Thymus (tissue), 11 donors: ENCODE measurements at regions not wholly inside any gene's neighbourhood (a gene's known extent, or its start where the extent isn't known, plus 50 kb on each side); places are given as distances from the start of the nearest gene placed in this dataset.
"Not testable (repeated sequence)": the region's sequence is repeated elsewhere in the genome, so short reads cannot be mapped to it uniquely, and the experiment has no call there.

Source experiments
- DNase-seq, 9 donors: peaks; one replicate each; pipeline ENCODE4 v3.0.0-alpha.2; 2013; ENCODE audit warnings: low spot score in 9 of 9, low read depth in 6 of 9, missing footprints in 1 of 9
- H3K27ac ChIP-seq, 2 donors: one replicate each; pipeline ENCODE4 v1.5.1; 2013; ENCODE audit warnings: control low read depth in 1 of 2, low read depth in 1 of 2, low read length in 1 of 2, mild to moderate bottlenecking in 1 of 2, moderate library complexity in 1 of 2
- H3K27me3 ChIP-seq, 2 donors: one replicate each; pipeline ENCODE4 v1.5.1; 2013; ENCODE audit warnings: low read length in 1 of 2; ENCODE audit not compliant: control insufficient read depth in 2 of 2, insufficient read depth in 1 of 2
- H3K36me3 ChIP-seq, 2 donors: one replicate each; pipeline ENCODE4 v1.5.1; 2013; ENCODE audit warnings: low read length in 1 of 2, mild to moderate bottlenecking in 1 of 2, moderate library complexity in 1 of 2; ENCODE audit not compliant: control insufficient read depth in 2 of 2, insufficient read depth in 2 of 2
- H3K4me1 ChIP-seq, 2 donors: one replicate each; pipeline ENCODE4 v1.5.1; 2013; ENCODE audit warnings: low read length in 2 of 2; ENCODE audit not compliant: control insufficient read depth in 2 of 2, insufficient read depth in 2 of 2
- H3K4me3 ChIP-seq, 2 donors: one replicate each; pipeline ENCODE4 v1.5.1; 2013; ENCODE audit warnings: low read length in 2 of 2, control low read depth in 1 of 2, mild to moderate bottlenecking in 1 of 2
- H3K9me3 ChIP-seq, 2 donors: one replicate each; pipeline ENCODE4 v1.5.1; 2013; ENCODE audit warnings: low read length in 1 of 2, mild to moderate bottlenecking in 1 of 2; ENCODE audit not compliant: control insufficient read depth in 2 of 2, insufficient read depth in 1 of 2
- WGBS: extraction: QIAGEN DNeasy Blood & Tissue Kit; methylation state at CpG from one replicate; pipeline ENCODE4 v1.1.7; 2013; 5-methylcytosine and 5-hydroxymethylcytosine counted together
- donor health status: healthy.

DNA sequence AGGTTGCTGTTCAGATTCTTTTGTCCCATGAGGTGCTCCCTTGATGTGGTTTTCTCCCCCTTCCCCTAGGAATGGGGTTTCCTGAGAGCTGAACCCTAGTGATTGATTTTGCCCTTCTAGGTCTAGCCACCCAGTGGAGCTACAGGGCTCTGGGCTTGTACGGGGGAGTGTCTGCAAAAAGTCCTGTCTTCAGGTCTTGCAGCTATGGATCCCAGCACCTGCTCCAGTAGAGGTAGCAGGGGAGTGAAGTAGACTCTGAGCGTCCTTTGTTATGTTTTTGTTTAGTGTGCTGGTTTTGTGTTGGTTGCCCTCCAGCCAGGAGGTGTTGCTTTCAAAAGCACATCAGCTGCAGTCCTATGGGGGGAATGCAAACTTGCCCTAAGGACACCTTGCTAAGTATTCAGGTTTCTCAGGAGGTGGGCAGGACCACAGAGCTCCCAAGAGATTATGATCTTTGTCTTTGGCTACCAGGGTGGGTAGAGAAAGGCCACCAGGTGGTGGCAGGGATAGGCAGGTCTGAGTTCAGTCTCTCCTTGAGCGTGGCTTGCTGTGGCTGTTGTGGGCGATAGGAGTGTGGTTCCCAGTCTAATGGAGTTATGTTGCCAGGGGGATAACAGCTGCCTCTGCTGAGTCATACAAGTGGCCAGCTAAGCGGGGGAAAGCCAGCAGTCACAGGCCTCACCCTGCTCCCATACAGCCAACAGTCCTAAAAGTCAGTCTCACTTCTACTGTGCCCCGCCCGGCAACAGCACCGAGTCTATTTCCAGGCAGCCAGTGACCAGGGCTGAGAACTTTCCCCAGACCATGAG lies 92.4 kb upstream of the JCAD start:
- Histone ChIP-seq H3K4me3 (no peak overlapping the region), H3K36me3 (no peaks in the 10 kb centered on the region), H3K9me3 (no peaks in the 10 kb centered on the region), H3K27ac (no peak overlapping the region), H3K4me1 (no peaks in the 10 kb centered on the region), H3K27me3 (no peaks in the 10 kb centered on the region)
- 78% methylated on average over 8 of the region's 8 CpGs for WGBS
- DNase-seq = no peak

DNA sequence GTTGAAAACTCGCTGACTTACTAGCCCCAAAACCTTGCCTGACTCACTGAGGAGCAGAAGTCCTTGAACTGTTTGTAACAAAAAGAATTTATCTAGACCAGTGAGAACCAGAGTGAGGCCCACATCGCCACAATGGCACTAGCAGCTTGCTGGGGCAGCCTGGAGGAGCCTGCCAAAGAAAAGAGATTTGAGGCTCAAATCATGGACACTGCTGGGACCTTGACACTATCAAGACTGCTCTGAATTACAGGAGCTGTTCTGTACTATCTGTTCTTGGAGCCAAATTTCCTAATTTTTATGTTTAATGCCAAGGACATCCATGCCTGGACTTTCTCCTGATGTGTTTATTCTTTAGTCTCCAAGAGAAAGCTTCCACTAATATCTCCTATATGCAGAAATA lies 82.0 kb upstream of the JCAD start:
- WGBS = 97% methylated on average over 2 of the region's 2 CpGs
- Histone ChIP-seq H3K27ac (no peak overlapping the region), H3K4me1 (no peaks in the 10 kb centered on the region), H3K36me3 (no peaks in the 10 kb centered on the region), H3K27me3 (no peaks in the 10 kb centered on the region), H3K4me3 (no peak overlapping the region), H3K9me3 (peaks cover 0 to 3% of the 10 kb centered on the region in 2 donors)
- no peak for DNase-seq

DNA sequence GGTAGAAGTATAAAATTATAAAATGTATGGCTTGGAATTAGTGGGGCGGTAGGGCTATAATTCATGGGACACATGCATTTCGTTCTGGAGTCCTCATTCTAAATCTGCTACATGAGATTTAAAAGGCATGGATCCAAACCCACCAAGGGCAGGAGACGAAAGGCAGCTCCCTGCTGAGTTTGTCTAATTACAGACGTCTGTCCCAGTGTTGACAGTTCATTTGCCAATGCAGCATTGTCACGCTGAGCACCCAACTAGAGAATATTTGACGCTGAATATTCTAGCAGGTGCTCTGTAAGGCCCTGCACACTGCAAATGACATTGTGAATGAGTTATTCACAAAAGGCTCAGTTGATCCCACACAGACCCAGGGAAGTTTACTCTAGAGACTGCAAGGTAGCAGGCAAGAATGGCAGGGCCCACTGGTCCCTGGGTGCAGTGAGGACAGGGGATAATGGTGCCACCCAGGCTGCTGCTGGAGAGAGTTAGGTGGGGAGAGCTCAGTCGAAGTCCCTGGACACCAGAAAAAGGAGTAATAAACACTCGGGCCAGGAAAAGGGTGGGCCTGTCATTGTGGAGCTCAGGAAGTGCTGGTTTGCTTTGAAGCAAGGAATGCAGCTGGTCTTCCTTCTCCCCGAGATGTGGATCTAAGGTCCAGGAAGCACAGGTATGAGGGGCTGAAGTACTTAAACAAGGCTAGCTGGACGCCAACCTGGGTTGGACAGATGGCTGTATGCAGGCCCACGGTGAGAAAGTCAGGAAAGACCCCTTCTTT lies 75.0 kb upstream of the JCAD start:
- H3K27me3 ChIP-seq = no peaks in the 10 kb centered on the region
- DNase-seq = no peak
- H3K4me3 ChIP-seq = no peak overlapping the region
- H3K4me1 ChIP-seq = no peaks in the 10 kb centered on the region
- no peaks in the 10 kb centered on the region for H3K36me3 ChIP-seq
- WGBS = 85% methylated on average over 11 of the region's 11 CpGs
- H3K27ac ChIP-seq = no peak overlapping the region
- H3K9me3 ChIP-seq = no peaks in the 10 kb centered on the region

DNA sequence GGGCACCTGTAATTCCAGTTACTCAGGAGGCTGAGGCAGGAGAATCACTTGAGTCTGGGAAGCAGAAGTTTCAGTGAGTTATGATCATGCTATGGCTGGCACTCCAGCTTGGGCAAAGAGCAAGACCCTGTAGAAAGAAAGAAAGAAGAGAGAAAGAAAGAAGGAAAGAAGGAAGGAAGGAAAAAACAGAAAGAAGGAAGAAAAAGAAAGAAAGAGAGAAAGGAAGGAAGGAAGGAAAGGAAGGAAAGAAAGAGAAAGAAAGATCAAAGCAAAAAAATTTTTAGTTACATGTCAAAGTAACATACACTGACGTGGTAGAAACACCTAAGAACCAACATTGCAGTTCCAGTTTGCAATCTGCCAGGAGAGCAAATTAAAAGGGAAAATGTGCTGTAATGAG lies 73.8 kb upstream of the JCAD start:
- Histone ChIP-seq H3K4me1 (no peaks in the 10 kb centered on the region), H3K27ac (no peak overlapping the region), H3K4me3 (no peak overlapping the region), H3K27me3 (no peaks in the 10 kb centered on the region), H3K36me3 (no peaks in the 10 kb centered on the region), H3K9me3 (no peaks in the 10 kb centered on the region)
- DNase-seq = no peak
- 94% methylated on average over 1 of the region's 1 CpG for WGBS

DNA sequence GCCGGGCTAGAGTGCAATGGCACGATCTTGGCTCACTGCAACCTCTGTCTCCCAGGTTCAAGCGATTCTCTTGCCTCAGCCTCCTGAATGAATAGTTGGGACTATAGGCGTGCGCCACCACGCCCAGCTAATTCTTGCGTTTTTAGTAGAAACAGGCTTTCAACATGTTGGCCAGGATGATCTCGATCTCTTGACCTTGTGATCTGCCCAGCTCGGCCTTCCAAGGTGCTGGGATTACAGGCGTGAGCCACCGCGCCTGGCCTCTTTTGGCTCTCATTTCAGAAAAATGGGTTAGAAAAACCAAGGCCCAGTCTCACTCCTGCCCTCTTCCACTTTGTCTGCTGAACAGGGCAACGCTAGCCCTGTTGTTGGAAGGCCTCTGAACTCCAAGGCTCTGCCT lies 72.0 kb upstream of the JCAD start:
- not testable (repeated sequence) for H3K36me3 ChIP-seq, H3K4me1 ChIP-seq, DNase-seq, H3K4me3 ChIP-seq, H3K27me3 ChIP-seq, H3K9me3 ChIP-seq, H3K27ac ChIP-seq
- 97% methylated on average over 13 of the region's 13 CpGs for WGBS

DNA sequence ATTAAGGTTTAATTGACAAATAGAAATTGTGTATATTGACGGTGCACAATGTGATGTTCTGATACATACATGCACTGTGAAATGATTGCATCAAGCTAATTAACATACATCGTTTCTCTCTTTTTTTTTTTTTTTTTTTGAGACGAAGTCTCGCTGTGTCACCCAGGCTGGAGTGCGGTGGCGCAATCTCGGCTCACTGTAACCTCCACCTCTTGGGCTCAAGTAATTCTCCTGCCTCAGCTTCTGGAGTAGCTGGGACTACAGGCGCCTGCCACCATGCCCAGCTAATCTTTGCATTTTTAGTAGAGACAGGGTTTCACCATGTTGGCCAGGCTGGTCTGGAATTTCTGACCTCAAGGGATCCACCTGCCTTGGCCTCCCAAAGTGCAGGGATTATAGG lies 69.9 kb upstream of the JCAD start:
- not testable (repeated sequence) for H3K9me3 ChIP-seq, H3K36me3 ChIP-seq, H3K27ac ChIP-seq, H3K27me3 ChIP-seq, DNase-seq, H3K4me1 ChIP-seq, H3K4me3 ChIP-seq
- 96% methylated on average over 8 of the region's 8 CpGs for WGBS

DNA sequence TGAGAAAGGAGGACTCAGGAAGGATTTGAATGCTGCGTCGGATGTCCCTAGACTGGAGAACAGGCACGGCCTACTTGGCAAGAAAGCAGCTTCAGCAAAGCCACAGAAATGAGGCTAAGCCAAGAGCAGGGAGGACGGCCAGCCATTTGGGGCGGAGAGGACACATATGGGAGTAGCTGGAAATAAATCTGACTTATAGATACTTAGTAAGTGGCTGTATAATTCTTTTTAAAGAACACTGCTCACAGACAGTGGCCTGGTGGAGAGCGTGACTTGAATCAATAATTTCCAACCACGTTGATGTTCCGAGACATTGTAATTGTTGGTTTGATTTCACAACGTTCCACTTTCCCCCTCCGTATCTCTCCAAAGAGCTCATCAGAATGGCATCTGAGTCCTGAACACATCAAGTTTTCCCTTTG lies 67.7 kb upstream of the JCAD start:
- Histone ChIP-seq H3K4me1 (no peaks in the 10 kb centered on the region), H3K4me3 (no peak overlapping the region), H3K27me3 (no peaks in the 10 kb centered on the region), H3K36me3 (no peaks in the 10 kb centered on the region), H3K9me3 (no peaks in the 10 kb centered on the region), H3K27ac (no peak overlapping the region)
- 96% methylated on average over 10 of the region's 10 CpGs for WGBS
- no peak for DNase-seq

DNA sequence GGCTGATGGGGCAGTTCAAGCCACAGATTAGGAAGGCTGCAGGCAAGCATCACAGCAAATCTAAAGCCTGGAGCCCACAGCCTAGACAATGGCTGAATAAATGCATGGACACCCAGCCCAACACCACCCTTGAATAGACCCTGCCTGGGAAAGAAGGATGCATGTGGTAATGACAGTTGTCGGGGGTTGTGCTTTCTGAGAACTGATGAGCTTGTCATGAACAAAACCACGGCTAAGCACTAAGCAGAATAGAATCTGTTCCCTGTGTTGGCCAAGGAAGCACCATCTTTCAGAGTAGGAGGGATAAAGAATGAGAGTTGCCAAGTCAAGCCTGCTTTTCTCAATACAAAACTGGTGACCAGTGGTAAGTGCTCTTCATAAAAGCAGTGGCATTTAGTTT lies 66.1 kb upstream of the JCAD start:
- 47% methylated on average over 2 of the region's 2 CpGs for WGBS
- DNase-seq = no peak
- H3K36me3 ChIP-seq = no peaks in the 10 kb centered on the region
- no peak overlapping the region for H3K4me3 ChIP-seq
- no peaks in the 10 kb centered on the region for H3K9me3 ChIP-seq
- H3K4me1 ChIP-seq = no peaks in the 10 kb centered on the region
- H3K27me3 ChIP-seq = no peaks in the 10 kb centered on the region
- H3K27ac ChIP-seq = no peak overlapping the region

DNA sequence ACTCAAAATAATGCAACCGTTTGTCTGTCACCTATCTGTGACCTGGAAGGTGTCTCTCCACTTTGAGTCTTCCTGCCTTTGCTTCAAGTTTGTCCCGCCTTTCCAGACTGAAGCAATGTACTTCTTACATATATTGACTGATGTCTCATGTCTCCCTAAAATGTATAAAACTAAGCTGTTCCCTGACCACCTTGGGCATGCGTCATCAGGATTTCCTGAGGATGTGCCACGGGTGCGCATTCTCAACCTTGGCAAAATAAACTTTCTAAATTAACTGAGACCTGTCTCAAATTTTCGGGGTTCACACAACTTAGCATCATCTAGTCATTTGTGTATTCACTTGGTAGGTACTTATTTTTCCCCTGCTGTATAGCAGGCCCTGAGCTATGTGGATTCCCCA lies 65.3 kb upstream of the JCAD start:
- 88% methylated on average over 6 of the region's 6 CpGs for WGBS
- H3K36me3 ChIP-seq = no peaks in the 10 kb centered on the region
- no peak overlapping the region for H3K4me3 ChIP-seq
- H3K27me3 ChIP-seq = no peaks in the 10 kb centered on the region
- no peaks in the 10 kb centered on the region for H3K4me1 ChIP-seq
- H3K9me3 ChIP-seq = no peaks in the 10 kb centered on the region
- no peak for DNase-seq
- no peak overlapping the region for H3K27ac ChIP-seq
